Endothelial cell of umbilical vein (primary cell): ENCODE measurements at regions not wholly inside any gene's neighbourhood (a gene's known extent, or its start where the extent isn't known, plus 50 kb on each side); places are given as distances from the start of the nearest gene placed in this dataset.

Experiments used
- CTCF ChIP-seq, 2 donors: IDR thresholded peaks; 1 replicate in 1 of 2; 2 replicates in 1 of 2; pipeline ENCODE4 v1.5.1; 2011; ENCODE audit warnings: low read length in 2 of 2, mild to moderate bottlenecking in 2 of 2, moderate library complexity in 2 of 2, control low read depth in 1 of 2, inconsistent platforms in 1 of 2, low read depth in 1 of 2; ENCODE audit not compliant: insufficient read depth in 1 of 2; ENCODE audit errors: extremely low read depth in 1 of 2
- JUN ChIP-seq: IDR thresholded peaks from 2 replicates; pipeline ENCODE4 v1.6.1; 2011; ENCODE audit warnings: borderline replicate concordance, low read depth; ENCODE audit not compliant: insufficient read length, insufficient read depth
- MYC ChIP-seq: IDR thresholded peaks from one replicate; pipeline ENCODE4 v1.6.1; 2011; ENCODE audit warnings: mild to moderate bottlenecking, low read depth, low read length
- POLR2A ChIP-seq: IDR thresholded peaks from 2 replicates; pipeline ENCODE4 v1.6.1; 2012; ENCODE audit warnings: low read depth, mild to moderate bottlenecking, control low read depth, low read length
- POLR2AphosphoS5 ChIP-seq: IDR thresholded peaks from 2 replicates; pipeline ENCODE4 v1.6.1; 2012; ENCODE audit warnings: low read depth, mild to moderate bottlenecking, control low read depth, low read length, moderate library complexity; ENCODE audit not compliant: insufficient read depth

GRCh38 chr3:106725566-106725965, 651.7 kb upstream of the CCDC54 start:
- no peak for TF ChIP-seq CTCF (IDR thresholded peaks at IDR 0.05; ENCODE audit: extremely low read depth in 1 of 2, insufficient read depth in 1 of 2, low read depth in 1 of 2, low read length in 2 of 2)
- no peak for TF ChIP-seq JUN
- no peak for TF ChIP-seq POLR2AphosphoS5
- TF ChIP-seq MYC, result no peak
- no peak for TF ChIP-seq POLR2A
